Smooth muscle cell (in vitro differentiated cells): ENCODE measurements at regions not wholly inside any gene's neighbourhood (a gene's known extent, or its start where the extent isn't known, plus 50 kb on each side); places are given as distances from the start of the nearest gene placed in this dataset.

Experiments
- DNase-seq: peaks from one replicate; lab custom pipeline; 2025; ENCODE audit not compliant: unreplicated experiment; lab: John Stamatoyannopoulos, UW
- H2AFZ ChIP-seq: fragments of 200-600 bp; sonication (generic); 2 replicates; pipeline ENCODE4 v1.6.0; 2016; ENCODE audit warnings: antibody characterized with exemption, low read depth, mild to moderate bottlenecking
- H3F3A ChIP-seq: fragments of 200-600 bp; sonication (generic); 2 replicates; pipeline ENCODE4 v1.6.0; 2017; ENCODE audit warnings: antibody characterized with exemption, low read depth
- H3K27ac ChIP-seq: fragments of 200-600 bp; sonication (generic); 2 replicates; pipeline ENCODE4 v1.5.1; 2016; ENCODE audit warnings: low read depth, mild to moderate bottlenecking
- H3K27me3 ChIP-seq: fragments of 200-600 bp; sonication (generic); 2 replicates; pipeline ENCODE4 v1.6.1; 2016; ENCODE audit warnings: low read depth, mild to moderate bottlenecking
- H3K36me3 ChIP-seq: fragments of 200-600 bp; sonication (generic); 2 replicates; pipeline ENCODE4 v1.5.1; 2016; ENCODE audit warnings: low read depth
- H3K4me1 ChIP-seq: fragments of 200-600 bp; sonication (generic); 2 replicates; pipeline ENCODE4 v1.5.1; 2016; ENCODE audit warnings: low read depth
- H3K4me2 ChIP-seq: fragments of 200-600 bp; sonication (generic); 2 replicates; pipeline ENCODE4 v1.6.0; 2016; ENCODE audit warnings: mild to moderate bottlenecking
- H3K4me3 ChIP-seq: fragments of 200-600 bp; sonication (generic); 2 replicates; pipeline ENCODE4 v1.5.1; 2016; ENCODE audit warnings: mild to moderate bottlenecking
- H3K79me2 ChIP-seq: fragments of 200-600 bp; sonication (generic); 2 replicates; pipeline ENCODE4 v1.6.0; 2016; ENCODE audit warnings: low read depth, mild to moderate bottlenecking
- H3K9ac ChIP-seq: fragments of 200-600 bp; sonication (generic); 2 replicates; pipeline ENCODE4 v1.6.0; 2016; ENCODE audit warnings: low read depth
- H3K9me3 ChIP-seq: fragments of 200-600 bp; sonication (generic); replicated peaks from 2 replicates; pipeline ENCODE4 v1.5.1; 2016; ENCODE audit warnings: low read depth
- H4K20me1 ChIP-seq: fragments of 200-600 bp; sonication (generic); 2 replicates; pipeline ENCODE4 v1.6.0; 2016; ENCODE audit warnings: low read depth
- WGBS: methylation state at CpG from one replicate; pipeline ENCODE4 v1.1.7; 2016; ENCODE audit warnings: low lambda C conversion rate; 5-methylcytosine and 5-hydroxymethylcytosine counted together
- TF ChIP-seq, protein P1 (sequence below): fragments of 200-600 bp; sonication (generic); IDR thresholded peaks from 2 replicates; pipeline ENCODE4 v1.5.1; 2017; ENCODE audit warnings: borderline replicate concordance, mild to moderate bottlenecking, antibody characterized with exemption; ENCODE audit not compliant: insufficient read depth, poor library complexity, severe bottlenecking

DNA sequence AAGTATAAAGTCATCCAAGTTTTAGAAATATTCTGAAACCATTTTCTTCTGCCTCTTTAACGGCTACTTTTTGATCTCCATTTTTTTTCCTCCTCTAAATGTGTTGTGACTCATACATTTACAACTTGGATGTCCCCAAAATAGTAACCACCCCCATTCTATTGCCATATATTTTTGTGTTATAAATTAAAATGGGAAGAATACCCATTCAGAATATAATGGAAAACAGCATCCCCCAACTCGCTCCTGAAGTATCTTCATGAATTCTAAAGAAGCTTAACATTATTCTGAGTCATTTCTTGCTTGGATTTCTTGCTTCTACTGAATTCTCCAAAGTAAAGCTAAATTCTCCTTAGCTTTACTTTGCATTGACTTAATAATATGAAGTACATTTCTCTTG lies 92.0 kb upstream of the PTPN13 start:
- Histone ChIP-seq H3K4me2 (no peak overlapping the region), H2AFZ (no peak overlapping the region), H4K20me1 (no peaks in the 10 kb centered on the region), H3K27me3 (no peaks in the 10 kb centered on the region), H3K36me3 (no peaks in the 10 kb centered on the region), H3K4me1 (peaks cover 29% of the 10 kb centered on the region), H3K9ac (no peak overlapping the region), H3K79me2 (no peaks in the 10 kb centered on the region), H3K4me3 (no peak overlapping the region), H3K9me3 (no peaks in the 10 kb centered on the region), H3F3A (peaks cover 15% of the 10 kb centered on the region), H3K27ac (no peak overlapping the region)
- TF ChIP-seq, protein P1, sequence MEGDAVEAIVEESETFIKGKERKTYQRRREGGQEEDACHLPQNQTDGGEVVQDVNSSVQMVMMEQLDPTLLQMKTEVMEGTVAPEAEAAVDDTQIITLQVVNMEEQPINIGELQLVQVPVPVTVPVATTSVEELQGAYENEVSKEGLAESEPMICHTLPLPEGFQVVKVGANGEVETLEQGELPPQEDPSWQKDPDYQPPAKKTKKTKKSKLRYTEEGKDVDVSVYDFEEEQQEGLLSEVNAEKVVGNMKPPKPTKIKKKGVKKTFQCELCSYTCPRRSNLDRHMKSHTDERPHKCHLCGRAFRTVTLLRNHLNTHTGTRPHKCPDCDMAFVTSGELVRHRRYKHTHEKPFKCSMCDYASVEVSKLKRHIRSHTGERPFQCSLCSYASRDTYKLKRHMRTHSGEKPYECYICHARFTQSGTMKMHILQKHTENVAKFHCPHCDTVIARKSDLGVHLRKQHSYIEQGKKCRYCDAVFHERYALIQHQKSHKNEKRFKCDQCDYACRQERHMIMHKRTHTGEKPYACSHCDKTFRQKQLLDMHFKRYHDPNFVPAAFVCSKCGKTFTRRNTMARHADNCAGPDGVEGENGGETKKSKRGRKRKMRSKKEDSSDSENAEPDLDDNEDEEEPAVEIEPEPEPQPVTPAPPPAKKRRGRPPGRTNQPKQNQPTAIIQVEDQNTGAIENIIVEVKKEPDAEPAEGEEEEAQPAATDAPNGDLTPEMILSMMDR, result no peak
- WGBS, result 67% methylated on average over 2 of the region's 2 CpGs
- DNase-seq, result no peak

GRCh38 chr4:86506591-86506990 lies 87.5 kb upstream of the PTPN13 start:
- Histone ChIP-seq H3K4me3 (no peak overlapping the region), H3K36me3 (no peaks in the 10 kb centered on the region), H3K27ac (peak overlapping the region; percentile 14), H3K79me2 (no peaks in the 10 kb centered on the region), H3F3A (peaks cover 9% of the 10 kb centered on the region), H3K27me3 (no peaks in the 10 kb centered on the region), H2AFZ (no peak overlapping the region), H3K4me2 (peak overlapping the region; percentile 64), H3K9me3 (no peaks in the 10 kb centered on the region), H3K9ac (no peak overlapping the region), H4K20me1 (no peaks in the 10 kb centered on the region), H3K4me1 (peaks cover 28% of the 10 kb centered on the region)
- TF ChIP-seq, protein P1, result no peak
- 0% methylated on average over 1 of the region's 1 CpG for WGBS
- DNase-seq, result no peak

DNA sequence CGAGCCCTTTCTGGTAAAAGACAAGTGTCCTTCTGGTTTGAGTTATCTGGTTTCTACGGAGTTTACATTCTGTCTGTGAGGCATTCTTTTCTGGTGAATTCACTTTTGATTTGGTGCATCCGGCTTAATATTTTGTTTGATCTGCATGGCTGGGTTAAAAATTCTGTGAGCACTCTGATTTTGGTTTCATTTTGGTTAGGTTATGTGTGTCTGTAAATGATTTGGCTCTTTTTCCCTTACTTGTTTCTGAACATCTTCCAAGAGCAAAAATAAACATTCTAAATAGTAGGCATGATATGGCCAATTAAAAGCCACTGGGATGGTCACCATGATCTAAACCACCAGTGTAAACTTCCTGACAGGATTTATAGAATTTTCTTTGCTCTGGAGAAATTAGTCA lies 85.7 kb upstream of the PTPN13 start:
- H3K4me1 ChIP-seq, result peaks cover 28% of the 10 kb centered on the region
- no peak overlapping the region for H3K4me3 ChIP-seq
- no peak overlapping the region for H2AFZ ChIP-seq
- no peak for DNase-seq
- no peak overlapping the region for H3K9ac ChIP-seq
- H3K4me2 ChIP-seq, result peak overlapping the region; percentile 68
- H3K36me3 ChIP-seq, result no peaks in the 10 kb centered on the region
- peak overlapping the region; percentile 20 for H3K27ac ChIP-seq
- no peaks in the 10 kb centered on the region for H3K79me2 ChIP-seq
- H4K20me1 ChIP-seq, result no peaks in the 10 kb centered on the region
- TF ChIP-seq, protein P1, result no peak
- 43% methylated on average over 3 of the region's 3 CpGs for whole genome bisulfite sequencing
- peaks cover 9% of the 10 kb centered on the region for H3F3A ChIP-seq
- no peaks in the 10 kb centered on the region for H3K27me3 ChIP-seq
- H3K9me3 ChIP-seq, result no peaks in the 10 kb centered on the region

DNA sequence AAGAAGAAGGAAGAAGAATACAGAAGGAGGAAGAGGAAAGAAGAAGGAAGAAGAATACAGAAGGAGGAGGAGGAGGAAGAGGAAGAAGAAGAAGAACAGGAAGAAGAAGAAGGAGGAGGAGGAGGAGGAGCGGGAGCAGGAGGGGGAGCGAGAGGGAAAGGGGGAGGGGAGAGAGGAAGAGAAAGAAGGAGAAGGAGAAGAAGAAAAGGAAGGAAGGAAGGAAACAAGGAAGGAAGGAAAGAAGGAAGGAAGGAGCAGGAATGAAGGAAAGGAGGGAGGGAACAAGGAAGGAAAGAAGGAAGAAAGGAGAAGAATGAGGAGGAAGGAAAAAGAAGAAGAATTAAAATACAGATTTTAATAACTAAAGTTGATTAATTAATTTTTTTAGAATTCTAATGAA lies 82.5 kb upstream of the PTPN13 start:
- DNase-seq, result no peak
- Histone ChIP-seq H3K36me3 (no peaks in the 10 kb centered on the region), H3K4me2 (no peak overlapping the region), H3K4me1 (peaks cover 24% of the 10 kb centered on the region), H4K20me1 (no peaks in the 10 kb centered on the region), H3K79me2 (no peaks in the 10 kb centered on the region), H3K9ac (no peak overlapping the region), H2AFZ (no peak overlapping the region), H3K9me3 (no peaks in the 10 kb centered on the region), H3K4me3 (no peak overlapping the region), H3K27me3 (no peaks in the 10 kb centered on the region), H3F3A (peaks cover 6% of the 10 kb centered on the region), H3K27ac (no peak overlapping the region)
- 33% methylated on average over 2 of the region's 2 CpGs for WGBS
- TF ChIP-seq, protein P1, result no peak
